ENCODE measurements at regions not wholly inside any gene's neighbourhood (a gene's known extent, or its start where the extent isn't known, plus 50 kb on each side); places are given as distances from the start of the nearest gene placed in this dataset.

GRCh38 chr9:28443461-28443860 lies 870.2 kb upstream of the C9orf72 start:
- Histone ChIP-seq H3K4me1 (ENCODE audit: control insufficient read depth, insufficient read depth, low read length) (no peaks in the 10 kb centered on the region), H3K27me3 (ENCODE audit: control insufficient read depth, insufficient read depth, low read length) (no peaks in the 10 kb centered on the region), H3K4me3 (ENCODE audit: low read length) (no peak overlapping the region), H3K36me3 (ENCODE audit: control insufficient read depth, insufficient read depth, low read length) (no peaks in the 10 kb centered on the region), H3K9me3 (ENCODE audit: control insufficient read depth, insufficient read depth, low read length) (peaks cover 19% of the 10 kb centered on the region), H3K27ac (ENCODE audit: low read length) (no peak overlapping the region)
- ATAC-seq (no peak), DNase-seq (no peak)
- intact Hi-C loops (cut with micrococcal nuclease), result no loop called here
- Mint-ChIP-seq H3K27ac (no peak overlapping the region), H3K4me1 (no peaks in the 10 kb centered on the region), H3K4me3 (no peak overlapping the region), H3K9me3 (peaks cover 3 to 7% of the 10 kb centered on the region in 2 donors), H3K36me3 (no peaks in the 10 kb centered on the region), H3K27me3 (ENCODE audit: low read depth in 2 of 2) (no peaks in the 10 kb centered on the region)
- WGBS (ENCODE audit: insufficient coverage), result 81% methylated on average over 4 of the region's 4 CpGs
- TF ChIP-seq, protein P1, sequence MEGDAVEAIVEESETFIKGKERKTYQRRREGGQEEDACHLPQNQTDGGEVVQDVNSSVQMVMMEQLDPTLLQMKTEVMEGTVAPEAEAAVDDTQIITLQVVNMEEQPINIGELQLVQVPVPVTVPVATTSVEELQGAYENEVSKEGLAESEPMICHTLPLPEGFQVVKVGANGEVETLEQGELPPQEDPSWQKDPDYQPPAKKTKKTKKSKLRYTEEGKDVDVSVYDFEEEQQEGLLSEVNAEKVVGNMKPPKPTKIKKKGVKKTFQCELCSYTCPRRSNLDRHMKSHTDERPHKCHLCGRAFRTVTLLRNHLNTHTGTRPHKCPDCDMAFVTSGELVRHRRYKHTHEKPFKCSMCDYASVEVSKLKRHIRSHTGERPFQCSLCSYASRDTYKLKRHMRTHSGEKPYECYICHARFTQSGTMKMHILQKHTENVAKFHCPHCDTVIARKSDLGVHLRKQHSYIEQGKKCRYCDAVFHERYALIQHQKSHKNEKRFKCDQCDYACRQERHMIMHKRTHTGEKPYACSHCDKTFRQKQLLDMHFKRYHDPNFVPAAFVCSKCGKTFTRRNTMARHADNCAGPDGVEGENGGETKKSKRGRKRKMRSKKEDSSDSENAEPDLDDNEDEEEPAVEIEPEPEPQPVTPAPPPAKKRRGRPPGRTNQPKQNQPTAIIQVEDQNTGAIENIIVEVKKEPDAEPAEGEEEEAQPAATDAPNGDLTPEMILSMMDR (IDR thresholded peaks at IDR 0.05), result no peak

DNA sequence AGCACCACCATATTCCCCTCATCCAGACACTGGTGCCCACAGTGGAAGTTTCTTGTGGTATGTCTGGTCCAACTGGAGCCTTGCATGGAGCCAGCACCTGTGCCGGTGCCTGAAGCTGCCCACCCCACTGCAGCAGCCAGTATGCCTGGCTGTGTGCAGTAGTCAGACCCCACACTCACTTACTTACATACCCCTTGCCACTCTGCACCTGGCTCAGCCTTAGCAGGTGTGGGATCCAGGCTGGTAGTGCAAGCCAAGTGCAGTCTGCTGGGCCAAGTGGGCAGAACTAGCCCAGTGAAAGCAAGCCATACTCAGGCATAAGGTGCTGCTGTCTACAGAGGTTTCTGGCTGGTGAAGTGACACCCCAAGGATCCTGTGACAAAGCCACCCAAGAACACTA lies 871.4 kb upstream of the C9orf72 start:
- ATAC-seq, result no peak
- Histone ChIP-seq H3K27me3 (ENCODE audit: control insufficient read depth, insufficient read depth, low read length) (no peaks in the 10 kb centered on the region), H3K4me3 (ENCODE audit: low read length) (no peak overlapping the region), H3K4me1 (ENCODE audit: control insufficient read depth, insufficient read depth, low read length) (no peaks in the 10 kb centered on the region), H3K27ac (ENCODE audit: low read length) (no peak overlapping the region), H3K9me3 (ENCODE audit: control insufficient read depth, insufficient read depth, low read length) (peaks cover 19% of the 10 kb centered on the region), H3K36me3 (ENCODE audit: control insufficient read depth, insufficient read depth, low read length) (no peaks in the 10 kb centered on the region)
- no peak for DNase-seq
- Mint-ChIP-seq H3K9me3 (peaks cover 3 to 4% of the 10 kb centered on the region in 2 donors), H3K4me3 (no peak overlapping the region), H3K27me3 (ENCODE audit: low read depth in 2 of 2) (no peaks in the 10 kb centered on the region), H3K27ac (no peak overlapping the region), H3K36me3 (no peaks in the 10 kb centered on the region), H3K4me1 (no peaks in the 10 kb centered on the region)
- WGBS (ENCODE audit: insufficient coverage), result 100% methylated on average over 1 of the region's 1 CpG
- intact Hi-C loops (cut with micrococcal nuclease), result no loop called here
- TF ChIP-seq, protein P1 (IDR thresholded peaks at IDR 0.05), result no peak

DNA sequence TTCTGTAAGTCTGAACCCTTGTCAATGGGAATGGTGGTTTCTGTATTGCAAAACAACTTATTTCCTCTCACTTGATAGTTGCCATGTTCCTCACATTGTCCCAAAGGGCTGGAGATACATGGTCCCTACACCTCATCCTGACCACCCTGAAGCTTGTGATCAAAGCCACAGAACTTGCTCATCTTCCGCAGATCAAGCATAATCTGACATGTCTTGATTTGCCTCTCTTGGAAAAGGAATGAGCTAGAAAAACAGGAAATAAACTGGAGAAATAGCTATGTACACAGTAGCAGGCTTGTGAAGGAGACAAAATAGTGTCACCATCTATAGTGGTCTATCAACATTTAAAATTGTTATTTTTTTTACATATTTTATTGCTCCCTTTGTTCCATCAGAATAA lies 871.9 kb upstream of the C9orf72 start:
- no peaks in the 10 kb centered on the region for H3K27me3 ChIP-seq (ENCODE audit: control insufficient read depth, insufficient read depth, low read length)
- Mint-ChIP-seq H3K9me3 (peaks cover 3 to 4% of the 10 kb centered on the region in 2 donors), H3K4me3 (no peak overlapping the region), H3K4me1 (no peaks in the 10 kb centered on the region), H3K27me3 (ENCODE audit: low read depth in 2 of 2) (no peaks in the 10 kb centered on the region), H3K36me3 (no peaks in the 10 kb centered on the region), H3K27ac (no peak overlapping the region)
- no peak for ATAC-seq
- peaks cover 19% of the 10 kb centered on the region for H3K9me3 ChIP-seq (ENCODE audit: control insufficient read depth, insufficient read depth, low read length)
- no peak for DNase-seq
- no peak overlapping the region for H3K27ac ChIP-seq (ENCODE audit: low read length)
- TF ChIP-seq, protein P1 (IDR thresholded peaks at IDR 0.05), result no peak
- WGBS (ENCODE audit: insufficient coverage), result 100% methylated on average over 1 of the region's 1 CpG
- H3K4me3 ChIP-seq (ENCODE audit: low read length), result no peak overlapping the region
- H3K36me3 ChIP-seq (ENCODE audit: control insufficient read depth, insufficient read depth, low read length), result no peaks in the 10 kb centered on the region
- no peaks in the 10 kb centered on the region for H3K4me1 ChIP-seq (ENCODE audit: control insufficient read depth, insufficient read depth, low read length)
- intact Hi-C loops (cut with micrococcal nuclease), result no loop called here

DNA sequence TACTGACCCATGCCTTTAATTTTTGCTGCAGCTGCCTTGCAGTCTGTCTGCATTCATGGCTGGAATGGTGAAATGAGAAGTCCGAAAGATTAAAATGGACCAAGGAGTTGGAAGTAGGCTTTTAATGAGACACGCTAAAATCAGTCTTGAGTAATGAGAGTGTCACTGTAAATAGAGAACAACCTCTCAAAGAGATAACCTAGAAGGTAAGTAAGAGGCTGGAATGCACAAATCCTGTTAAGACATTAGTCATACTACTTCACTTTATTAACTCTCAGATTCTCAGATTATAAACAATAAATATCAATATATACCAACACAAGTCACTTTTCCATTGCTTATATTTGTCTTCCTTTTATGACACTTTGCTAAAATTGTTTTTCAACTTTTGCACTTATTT lies 880.6 kb upstream of the C9orf72 start:
- WGBS (ENCODE audit: insufficient coverage), result 96% methylated on average over 2 of the region's 2 CpGs
- Mint-ChIP-seq H3K36me3 (no peaks in the 10 kb centered on the region), H3K27me3 (ENCODE audit: low read depth in 2 of 2) (no peaks in the 10 kb centered on the region), H3K27ac (no peak overlapping the region), H3K9me3 (peaks cover 5% of the 10 kb centered on the region in 2 donors), H3K4me1 (peaks cover 0 to 4% of the 10 kb centered on the region in 2 donors), H3K4me3 (no peak overlapping the region)
- Histone ChIP-seq H3K4me1 (ENCODE audit: control insufficient read depth, insufficient read depth, low read length) (no peaks in the 10 kb centered on the region), H3K27ac (ENCODE audit: low read length) (no peak overlapping the region), H3K36me3 (ENCODE audit: control insufficient read depth, insufficient read depth, low read length) (no peaks in the 10 kb centered on the region), H3K4me3 (ENCODE audit: low read length) (no peak overlapping the region), H3K9me3 (ENCODE audit: control insufficient read depth, insufficient read depth, low read length) (no peaks in the 10 kb centered on the region), H3K27me3 (ENCODE audit: control insufficient read depth, insufficient read depth, low read length) (no peaks in the 10 kb centered on the region)
- no peak for DNase-seq
- ATAC-seq, result no peak
- TF ChIP-seq, protein P1 (IDR thresholded peaks at IDR 0.05), result no peak
- intact Hi-C loops (cut with micrococcal nuclease), result no loop called here
